GM11168 (cell line): ENCODE measurements at regions not wholly inside any gene's neighbourhood (a gene's known extent, or its start where the extent isn't known, plus 50 kb on each side); places are given as distances from the start of the nearest gene placed in this dataset.

ENCODE experiments used
- in situ Hi-C: fragments of 300-500 bp; cut with MboI; formaldehyde crosslinking; loops from one replicate; pipeline ENCODE4 v1.12.0; 2022; ENCODE audit warnings: low sequenced_read_pairs; ENCODE audit not compliant: unreplicated experiment

DNA sequence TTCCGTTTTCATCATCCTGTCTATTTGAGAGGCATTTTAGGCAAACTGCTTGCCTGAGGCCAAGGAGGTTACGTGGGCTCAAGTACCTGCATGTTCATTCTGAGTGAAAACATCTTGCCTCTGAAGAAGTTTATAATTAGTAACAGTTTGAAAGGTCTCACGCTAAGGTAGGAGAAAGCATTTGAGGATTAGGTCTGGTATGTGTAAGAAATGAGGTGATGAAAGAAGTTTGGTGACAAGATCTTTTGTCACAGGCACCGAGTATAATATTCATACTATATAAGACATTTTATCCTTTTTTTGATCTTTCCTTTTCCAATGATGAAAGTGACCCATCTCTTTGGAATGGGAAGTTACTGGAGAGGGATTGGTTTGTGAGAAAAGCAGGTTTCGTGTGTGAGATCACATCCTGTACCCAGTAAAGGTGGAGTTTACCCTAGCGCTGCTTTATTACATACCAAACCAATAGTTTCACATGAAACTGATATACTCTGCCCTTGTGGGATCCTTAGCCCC, 98.7 kb upstream of the PDC start:
- in situ Hi-C loops: no loop called here

DNA sequence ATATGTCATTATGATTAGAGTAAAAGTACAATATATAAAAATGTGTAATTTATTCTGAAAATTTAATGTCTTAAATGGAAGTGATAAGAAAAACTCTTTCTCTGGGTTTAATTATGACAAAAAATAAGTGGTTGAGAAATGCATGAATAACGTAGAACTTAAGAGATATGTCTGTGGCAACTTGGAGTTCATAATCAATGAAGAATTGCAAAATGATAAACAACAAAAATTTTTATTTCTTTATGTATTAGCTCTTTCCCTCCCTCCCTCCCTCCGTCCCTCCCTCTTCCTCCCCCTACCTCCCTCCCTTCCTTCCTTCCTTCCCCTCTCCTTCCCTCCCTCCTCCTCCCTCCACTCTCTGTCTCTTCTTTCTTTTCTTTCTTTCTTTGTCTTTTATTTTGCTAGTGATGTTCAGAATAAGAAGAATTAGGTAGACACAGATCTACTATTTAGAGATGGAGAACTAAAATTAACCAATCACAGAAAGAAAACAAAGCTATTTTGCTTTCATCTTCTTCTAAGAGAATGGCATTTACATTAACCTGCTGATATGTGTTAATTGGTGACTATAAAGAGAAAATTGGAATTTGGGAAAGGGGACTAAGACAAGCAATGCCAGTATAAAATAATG, 96.3 kb upstream of the PDC start:
- in situ Hi-C loops: no loop called here

DNA sequence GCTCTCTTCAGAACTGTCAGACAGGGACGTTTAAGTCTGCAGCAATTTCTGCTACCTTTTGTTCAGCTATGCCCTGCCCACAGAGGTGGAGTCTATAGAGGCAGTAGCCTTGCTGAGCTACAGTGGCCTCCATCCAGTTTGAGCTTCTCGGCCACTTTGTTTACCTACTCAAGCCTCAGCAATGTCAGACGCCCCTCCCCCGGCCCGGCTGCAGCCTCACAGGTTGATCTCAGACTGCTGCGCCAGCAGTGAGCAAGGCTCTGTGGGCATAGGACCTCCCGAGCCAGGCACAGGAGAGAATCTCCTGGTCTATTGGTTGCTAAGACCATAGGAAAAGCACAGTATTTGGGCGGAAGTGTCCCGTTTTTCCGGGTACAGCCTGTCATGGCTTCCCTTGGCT, 89.9 kb upstream of the PDC start:
- in situ Hi-C loops: no loop called here

DNA sequence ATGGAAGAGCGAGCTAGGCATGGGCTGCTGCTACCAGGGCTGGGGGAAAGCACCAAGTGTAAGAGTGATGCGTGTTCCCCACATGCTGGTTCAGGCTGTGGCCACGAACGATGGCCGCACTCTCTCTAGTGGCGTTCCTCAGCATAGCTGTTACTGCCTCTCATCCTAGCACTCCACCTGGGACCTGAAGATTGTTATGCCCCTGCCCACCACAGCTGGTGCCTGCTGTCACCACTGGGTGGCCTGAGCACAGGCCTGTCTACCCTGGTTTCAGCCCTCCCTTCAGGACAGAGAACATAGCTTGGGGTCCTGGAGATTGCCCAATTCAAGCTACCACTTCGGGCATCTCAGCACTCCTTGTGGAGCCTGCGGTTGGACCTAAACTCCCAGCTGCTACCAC, 80.1 kb upstream of the PDC start:
- in situ Hi-C loops: no loop called here

DNA sequence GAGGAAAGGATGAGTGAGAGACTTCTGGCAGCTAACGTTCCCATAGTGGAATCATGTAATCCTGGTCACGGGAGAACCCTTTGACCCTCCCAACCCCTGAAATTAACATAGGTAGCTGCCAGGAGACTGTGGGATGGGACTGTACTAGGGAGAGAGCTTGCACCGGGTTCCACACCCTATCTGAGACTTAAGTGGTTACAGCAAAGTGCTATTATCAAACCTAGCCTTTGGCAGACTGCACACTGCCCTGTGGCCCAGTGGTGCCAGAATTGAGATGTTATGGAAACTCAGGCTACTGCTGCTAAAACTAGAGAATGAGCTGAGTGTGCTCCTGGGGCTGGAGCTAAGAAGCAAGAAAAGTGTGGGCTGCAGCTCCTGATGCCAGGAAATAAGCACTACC, 79.6 kb upstream of the PDC start:
- in situ Hi-C loops: no loop called here

DNA sequence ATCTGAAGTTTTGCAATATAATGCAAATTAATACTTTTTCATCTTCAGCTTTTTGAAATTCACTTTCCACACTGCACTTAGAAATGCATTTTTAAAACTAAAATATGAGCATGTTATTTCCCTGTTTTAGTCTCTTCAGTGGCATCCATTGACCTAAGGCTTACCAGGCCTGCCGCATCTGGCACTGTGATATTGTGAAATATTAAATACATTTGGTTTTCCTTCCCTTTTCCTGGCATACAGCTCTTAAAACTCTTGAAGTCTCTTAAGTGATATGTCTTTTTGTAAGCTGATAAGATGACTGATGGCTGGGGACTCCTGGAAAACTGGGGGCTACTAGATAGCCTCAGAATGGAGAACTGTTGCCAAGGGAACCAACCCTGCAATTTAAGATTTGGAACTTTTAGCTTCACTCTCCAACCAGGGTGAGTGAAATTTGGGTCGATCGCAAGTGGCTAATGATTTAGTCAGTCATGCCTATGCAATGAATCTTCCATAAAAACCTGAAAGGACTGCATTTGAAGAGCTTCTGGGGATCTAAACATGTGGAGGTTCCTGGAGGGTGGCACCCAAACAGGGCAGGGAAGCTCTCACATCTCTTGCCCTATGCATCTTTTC, 75.5 kb upstream of the PDC start:
- in situ Hi-C loops: no loop called here

DNA sequence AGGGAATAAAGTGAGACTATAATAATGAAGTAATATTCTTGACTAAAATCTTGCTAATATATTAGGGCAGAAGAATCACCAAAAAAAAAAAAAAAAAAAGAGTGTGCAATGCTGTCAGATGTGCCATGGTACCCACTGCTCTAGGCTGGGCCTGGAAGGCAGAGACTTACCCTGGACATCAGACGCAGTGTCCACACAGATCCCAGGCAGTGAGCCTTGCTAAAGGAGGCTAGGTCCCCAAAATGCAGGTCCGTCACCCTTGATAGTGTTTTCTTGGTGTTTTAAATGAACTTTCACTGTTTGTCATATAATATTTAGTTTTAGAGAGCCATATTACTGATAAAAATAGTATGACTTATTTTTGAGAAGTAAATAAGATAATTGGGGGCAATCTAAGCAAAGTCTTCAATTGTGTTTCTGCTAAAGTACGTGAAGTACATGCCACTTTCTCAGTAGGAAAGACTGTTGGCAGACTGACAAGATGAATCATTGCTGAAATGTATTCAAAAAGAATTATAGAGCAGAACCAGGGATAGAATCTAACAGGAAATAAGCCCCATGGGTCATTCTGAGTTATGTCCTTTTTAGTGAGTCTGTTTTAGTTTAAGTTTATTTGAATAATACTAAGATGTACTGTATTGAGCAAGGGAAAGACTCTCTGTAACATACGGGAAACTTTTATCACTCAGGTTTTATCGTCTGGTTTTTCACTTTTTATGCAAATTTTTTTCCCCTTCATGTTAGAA, 74.6 kb upstream of the PDC start:
- in situ Hi-C loops: no loop called here

DNA sequence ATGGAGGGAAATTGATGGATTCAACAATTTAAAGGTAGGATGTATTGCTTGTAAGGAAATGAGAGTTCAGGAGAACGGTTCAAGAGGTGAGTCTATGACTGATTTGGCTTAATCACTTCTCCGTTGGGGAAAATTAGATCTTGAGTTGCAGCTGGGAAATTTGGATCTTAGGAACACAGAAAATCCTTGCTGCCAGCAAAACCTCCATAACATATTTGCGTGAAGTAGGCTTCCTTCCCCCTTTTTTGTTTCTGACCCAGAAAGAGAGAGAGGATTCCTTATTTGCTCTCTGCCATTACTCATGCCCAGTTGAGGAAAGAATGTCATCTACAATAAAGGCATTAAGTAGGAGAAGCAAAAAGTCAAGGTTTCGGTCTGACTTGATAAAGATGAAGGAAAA, 73.5 kb upstream of the PDC start:
- in situ Hi-C loops: no loop called here

DNA sequence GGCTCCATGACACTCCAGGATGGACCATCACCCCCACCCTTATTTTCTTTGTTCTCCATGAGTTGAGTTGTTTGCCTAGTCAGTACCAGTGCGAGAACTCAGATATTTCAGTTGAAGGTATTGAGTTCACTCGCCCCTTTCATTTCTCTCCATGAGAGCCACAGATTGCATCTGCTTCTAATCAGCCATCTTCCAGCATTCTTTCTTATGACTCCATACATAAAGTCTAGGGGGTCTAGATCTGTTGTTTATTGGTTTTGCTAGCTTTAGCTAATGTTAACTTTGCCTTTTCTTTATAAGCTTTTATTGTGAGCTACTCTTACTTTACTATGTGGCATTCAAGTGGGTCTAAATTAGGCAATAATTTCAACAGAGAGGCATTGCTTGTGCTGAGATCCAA, 71.6 kb upstream of the PDC start:
- in situ Hi-C loops: no loop called here

DNA sequence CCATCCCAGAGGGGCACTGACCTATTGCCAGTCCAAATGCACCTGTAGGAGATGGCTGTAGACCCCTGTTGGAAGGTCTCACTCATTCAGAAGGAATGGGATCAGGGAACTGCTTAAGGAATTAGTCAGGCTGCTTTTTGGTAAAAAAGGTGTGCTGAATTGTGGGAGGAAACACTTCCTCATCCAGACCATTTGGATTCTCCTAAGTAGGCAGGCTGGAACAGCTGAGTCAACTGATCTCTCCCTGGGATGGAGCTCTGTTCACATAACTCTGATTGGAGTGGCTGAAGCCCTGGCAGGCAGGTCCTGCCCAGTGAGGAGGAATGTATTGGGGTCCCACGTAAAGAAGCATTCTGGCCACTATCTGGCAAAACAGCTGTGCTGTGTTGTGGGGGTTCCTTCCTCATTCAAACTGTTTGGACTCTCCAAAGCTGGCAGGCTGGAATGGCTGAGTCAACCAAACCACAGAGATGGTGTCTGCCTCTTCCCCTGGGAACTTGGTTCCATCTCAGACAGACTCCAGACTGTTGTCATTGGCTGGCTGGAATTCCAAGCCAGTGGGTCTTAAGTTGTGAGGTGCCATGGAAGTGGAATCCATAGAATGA, 70.7 kb upstream of the PDC start:
- in situ Hi-C loops: no loop called here

DNA sequence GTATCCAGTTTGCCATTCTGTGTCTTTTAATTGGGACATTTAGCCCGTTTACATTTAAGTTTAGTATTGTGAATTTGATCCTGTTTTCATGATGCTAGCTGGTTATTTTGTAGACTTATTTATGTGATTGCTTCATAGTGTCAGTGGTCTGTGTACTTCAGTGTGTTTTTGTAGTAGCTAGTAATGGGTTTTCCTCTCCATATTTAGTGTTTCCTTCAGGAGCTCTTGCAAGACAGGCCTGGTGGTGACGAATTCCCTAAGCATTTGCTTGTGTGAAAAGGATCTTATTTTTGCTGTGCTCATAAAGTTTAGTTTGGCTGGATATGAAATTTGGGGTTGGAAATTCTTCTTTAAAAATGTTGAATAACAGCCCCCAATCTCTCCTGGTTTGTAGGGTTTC, 69.2 kb upstream of the PDC start:
- in situ Hi-C loops: no loop called here

DNA sequence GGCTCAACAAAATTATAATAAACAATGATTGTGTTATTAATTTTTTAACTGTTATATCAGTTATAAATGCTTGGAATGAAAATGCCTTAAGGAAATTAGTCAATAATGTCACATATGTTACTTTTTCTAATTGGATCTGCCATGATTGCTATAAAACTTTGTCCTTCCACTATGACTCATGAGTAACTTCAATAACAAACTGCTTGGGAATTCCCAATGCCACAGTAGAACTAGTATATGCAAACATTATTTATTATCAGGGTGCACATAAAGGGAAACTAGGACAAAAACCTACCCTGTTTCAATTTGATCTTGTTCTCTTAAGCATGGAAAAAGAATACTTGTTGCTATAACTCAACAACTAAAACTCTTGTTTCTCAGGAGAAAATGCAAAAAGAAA, 59.1 kb upstream of the PDC start:
- in situ Hi-C loops: no loop called here

DNA sequence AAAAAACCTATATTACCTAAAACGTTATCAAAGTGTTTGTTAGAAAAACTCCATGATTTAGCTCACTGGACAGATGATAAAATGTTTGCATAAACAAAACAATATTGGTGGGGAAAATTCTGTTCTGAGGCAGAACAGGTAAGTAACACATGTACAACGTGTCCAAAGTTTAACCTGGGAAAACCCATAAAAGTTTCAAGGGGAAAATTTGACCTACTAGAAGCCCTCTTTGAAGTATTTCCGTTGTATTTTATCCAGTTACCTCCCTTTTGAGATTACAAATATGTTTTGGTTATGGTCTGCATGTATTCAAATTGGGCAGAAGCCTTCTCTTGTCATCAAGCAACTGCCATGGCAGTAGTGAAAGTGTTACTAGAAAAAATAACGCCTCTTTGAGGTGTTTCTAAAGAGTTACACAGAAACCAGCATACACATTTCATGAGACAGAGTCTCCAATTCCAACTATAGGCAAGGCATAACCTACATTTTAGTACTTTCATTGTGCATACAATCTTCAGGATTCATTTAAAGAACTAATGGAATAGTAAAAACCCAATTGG, 58.0 kb upstream of the PDC start:
- in situ Hi-C loops: no loop called here

DNA sequence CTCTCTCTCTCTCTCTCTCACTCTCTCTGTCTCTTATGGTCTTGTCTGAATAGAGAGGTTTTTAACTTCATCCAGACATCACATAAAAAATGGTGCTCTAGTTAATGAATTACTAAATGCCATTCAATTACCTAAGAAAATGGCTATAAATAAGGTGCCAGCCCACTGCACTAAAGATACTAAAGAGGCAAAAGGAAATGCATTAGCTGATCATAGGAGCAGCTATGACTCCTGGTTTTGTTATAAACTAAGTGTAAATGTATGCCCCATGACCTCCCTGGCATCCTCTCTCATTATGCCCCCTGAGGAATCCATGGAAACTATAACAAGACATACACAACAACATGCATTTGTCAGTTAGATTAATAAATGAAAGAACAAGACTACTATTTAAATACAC, 57.5 kb upstream of the PDC start:
- in situ Hi-C loops: no loop called here

DNA sequence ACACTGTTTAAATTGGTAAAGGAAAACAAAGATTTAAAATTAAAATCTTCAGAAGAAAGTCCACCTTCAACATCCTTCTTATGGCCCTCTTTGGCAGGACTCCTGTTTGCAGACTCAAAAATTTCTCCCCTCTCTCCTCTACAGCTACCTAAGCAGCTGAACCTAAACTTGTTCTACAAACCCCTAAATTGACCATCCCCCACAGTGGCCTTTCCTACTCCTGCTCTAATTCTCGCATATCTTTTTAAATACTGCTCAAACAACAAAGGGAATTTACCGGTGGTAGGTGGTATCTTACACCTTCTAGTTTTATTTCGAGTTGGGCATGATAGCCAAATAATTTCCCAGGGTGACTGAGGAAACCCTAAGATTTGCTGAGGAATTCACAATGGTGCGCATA, 53.5 kb upstream of the PDC start:
- in situ Hi-C loops: no loop called here

DNA sequence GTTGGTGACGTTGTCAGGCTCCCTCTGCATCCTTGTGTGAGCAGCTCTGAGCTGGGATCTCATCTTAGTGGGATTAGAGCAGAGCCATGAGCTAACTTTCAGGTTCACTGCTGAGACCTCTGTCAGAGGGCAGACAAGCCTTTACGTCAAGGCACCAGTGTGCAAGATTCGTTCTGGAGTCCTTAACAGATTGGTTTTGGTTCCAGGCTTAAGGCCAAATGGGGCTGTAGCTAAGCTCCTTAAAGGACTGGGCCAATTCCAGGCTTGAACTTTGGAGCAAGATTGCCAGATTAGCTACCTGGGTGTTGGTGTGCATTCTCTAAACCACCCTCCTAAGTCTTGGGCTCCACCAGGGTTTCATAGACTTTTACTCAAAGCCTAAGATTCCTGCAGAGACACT, 52.6 kb upstream of the PDC start:
- in situ Hi-C loops: no loop called here

DNA sequence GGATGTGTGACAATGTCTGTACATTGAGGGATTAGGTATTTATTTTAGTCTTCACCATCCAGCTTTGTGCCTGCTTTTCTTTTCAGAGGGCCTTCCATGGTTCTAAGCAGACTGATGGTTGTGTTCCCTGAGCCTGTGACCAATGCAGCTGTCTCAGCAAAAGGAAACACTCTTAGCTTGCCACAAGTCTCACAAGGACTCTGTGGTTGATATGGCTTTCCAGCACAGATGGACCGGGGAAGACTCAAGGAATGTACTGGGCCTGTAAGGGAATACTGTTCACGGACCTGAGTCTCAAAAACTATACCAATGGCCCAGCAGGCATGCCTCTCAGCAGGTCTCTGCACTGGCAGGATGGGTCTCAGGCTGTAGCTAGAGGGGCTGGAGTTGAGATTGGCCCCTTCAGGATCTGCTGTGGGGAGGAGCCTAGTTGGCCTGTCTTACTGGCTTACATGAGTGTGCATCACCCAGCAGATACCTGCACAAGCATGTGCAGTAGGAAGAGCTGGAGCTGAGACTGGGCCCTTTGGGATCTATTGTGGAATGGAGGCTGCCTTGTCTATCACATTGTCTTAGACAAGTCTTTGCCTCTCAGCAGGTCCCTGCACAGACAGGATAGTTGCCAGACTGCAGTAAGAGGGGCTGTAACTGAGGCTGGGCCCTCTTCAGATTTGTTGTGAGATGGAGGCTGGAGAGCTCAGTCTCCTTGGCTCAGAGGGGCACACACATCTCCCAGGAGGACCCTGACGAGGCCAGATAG, 52.0 kb upstream of the PDC start:
- in situ Hi-C loops: no loop called here

DNA sequence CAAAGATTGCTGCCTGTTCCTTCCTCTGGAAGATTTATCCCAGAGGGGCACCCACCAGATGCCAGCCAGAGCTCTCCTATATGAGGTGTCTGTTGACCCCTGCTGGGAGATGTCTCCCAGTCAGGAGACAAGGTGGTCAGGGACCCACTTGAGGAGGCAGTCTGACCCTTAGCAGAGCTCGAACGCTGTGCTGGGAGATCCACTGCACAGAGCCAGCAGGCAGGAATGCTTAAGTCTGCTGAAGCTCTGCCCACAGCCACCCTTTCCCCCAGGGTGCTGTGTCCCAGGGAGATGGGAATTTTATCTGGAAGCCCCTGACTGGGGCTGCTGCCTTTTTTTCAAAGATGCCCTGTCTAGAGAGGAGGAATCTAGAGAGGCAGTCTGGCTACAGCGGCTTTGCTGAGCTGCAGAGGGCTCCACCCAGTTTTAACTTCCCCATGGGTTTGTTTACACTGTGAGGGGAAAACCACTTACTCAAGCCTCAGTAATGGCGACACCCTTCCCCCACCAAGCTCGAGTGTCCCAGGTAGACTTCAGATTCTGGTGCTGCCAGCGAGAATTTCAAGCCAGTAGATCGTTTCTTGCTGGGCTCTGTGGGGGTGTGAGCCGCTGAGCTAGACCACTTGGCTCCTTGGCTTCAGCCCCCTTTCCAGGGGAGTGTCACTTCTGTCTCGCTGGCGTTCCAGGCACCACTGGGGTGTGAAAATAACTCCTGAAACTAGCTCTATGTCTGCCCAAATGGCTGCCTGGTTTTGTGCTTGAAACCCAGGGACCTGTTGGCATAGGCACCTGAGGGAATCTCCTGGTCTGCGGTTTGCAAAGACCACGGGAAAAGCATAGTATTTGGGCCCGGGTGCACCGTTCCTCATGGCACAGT, 51.1 kb upstream of the PDC start:
- in situ Hi-C loops: no loop called here
